ENCODE measurements at regions not wholly inside any gene's neighbourhood (a gene's known extent, or its start where the extent isn't known, plus 50 kb on each side); places are given as distances from the start of the nearest gene placed in this dataset.

- no peaks in the 10 kb centered on the region for H3K79me2 ChIP-seq (ENCODE audit: insufficient read depth, low read depth)
- no peak overlapping the region for H3K4me3 ChIP-seq (IDR thresholded peaks at IDR 0.05; ENCODE audit: insufficient read depth, low read depth, low read length)
- H4K20me1 ChIP-seq (ENCODE audit: insufficient read depth), result no peaks in the 10 kb centered on the region
- H3K27ac ChIP-seq, result no peak overlapping the region
- no peak overlapping the region for H2AFZ ChIP-seq (ENCODE audit: low read depth)
- no peak for TF ChIP-seq CTCF (conservative IDR thresholded peaks at IDR 0.05; ENCODE audit: low read depth, low read length)
- no peak overlapping the region for H3K4me2 ChIP-seq
- no peak overlapping the region for H3K9ac ChIP-seq
- no peaks in the 10 kb centered on the region for H3K36me3 ChIP-seq (ENCODE audit: insufficient read depth)
- peaks cover 12% of the 10 kb centered on the region for H3K4me1 ChIP-seq (ENCODE audit: low read depth, poor library complexity, severe bottlenecking)
- no peaks in the 10 kb centered on the region for H3K27me3 ChIP-seq (ENCODE audit: insufficient read depth, low read depth)
Observed at GRCh38 chr6:45784250-45784649, 231.4 kb downstream of the CLIC5 start.

GRCh38 chr6:45783716-45784115 is 231.9 kb downstream of the CLIC5 start:
- no peak overlapping the region for H3K4me2 ChIP-seq
- H3K9ac ChIP-seq, result no peak overlapping the region
- no peaks in the 10 kb centered on the region for H3K36me3 ChIP-seq (ENCODE audit: insufficient read depth)
- H3K4me1 ChIP-seq (ENCODE audit: low read depth, poor library complexity, severe bottlenecking), result peaks cover 12% of the 10 kb centered on the region
- H4K20me1 ChIP-seq (ENCODE audit: insufficient read depth), result no peaks in the 10 kb centered on the region
- H3K27me3 ChIP-seq (ENCODE audit: insufficient read depth, low read depth), result no peaks in the 10 kb centered on the region
- H3K4me3 ChIP-seq (IDR thresholded peaks at IDR 0.05; ENCODE audit: insufficient read depth, low read depth, low read length), result no peak overlapping the region
- no peak overlapping the region for H2AFZ ChIP-seq (ENCODE audit: low read depth)
- no peak overlapping the region for H3K27ac ChIP-seq
- H3K79me2 ChIP-seq (ENCODE audit: insufficient read depth, low read depth), result no peaks in the 10 kb centered on the region
- no peak for TF ChIP-seq CTCF (conservative IDR thresholded peaks at IDR 0.05; ENCODE audit: low read depth, low read length)

- Histone ChIP-seq H3K4me1 (ENCODE audit: low read depth, poor library complexity, severe bottlenecking) (peaks cover 12% of the 10 kb centered on the region), H3K4me3 (IDR thresholded peaks at IDR 0.05; ENCODE audit: insufficient read depth, low read depth, low read length) (no peak overlapping the region), H2AFZ (ENCODE audit: low read depth) (no peak overlapping the region), H3K27ac (no peak overlapping the region), H3K9ac (no peak overlapping the region), H3K36me3 (ENCODE audit: insufficient read depth) (no peaks in the 10 kb centered on the region), H3K27me3 (ENCODE audit: insufficient read depth, low read depth) (no peaks in the 10 kb centered on the region), H3K4me2 (no peak overlapping the region), H3K79me2 (ENCODE audit: insufficient read depth, low read depth) (no peaks in the 10 kb centered on the region), H4K20me1 (ENCODE audit: insufficient read depth) (no peaks in the 10 kb centered on the region)
- TF ChIP-seq CTCF (conservative IDR thresholded peaks at IDR 0.05; ENCODE audit: low read depth, low read length), result no peak
Observed at GRCh38 chr6:45781890-45782289, 233.8 kb downstream of the CLIC5 start.

- no peaks in the 10 kb centered on the region for H3K27me3 ChIP-seq (ENCODE audit: insufficient read depth, low read depth)
- peaks cover 12% of the 10 kb centered on the region for H3K4me1 ChIP-seq (ENCODE audit: low read depth, poor library complexity, severe bottlenecking)
- no peak overlapping the region for H3K9ac ChIP-seq
- H3K36me3 ChIP-seq (ENCODE audit: insufficient read depth), result no peaks in the 10 kb centered on the region
- H3K4me3 ChIP-seq (IDR thresholded peaks at IDR 0.05; ENCODE audit: insufficient read depth, low read depth, low read length), result no peak overlapping the region
- no peak overlapping the region for H2AFZ ChIP-seq (ENCODE audit: low read depth)
- H3K4me2 ChIP-seq, result peak overlapping the region; percentile 20; the same call in 1 of the 2 replicates
- no peaks in the 10 kb centered on the region for H3K79me2 ChIP-seq (ENCODE audit: insufficient read depth, low read depth)
- no peaks in the 10 kb centered on the region for H4K20me1 ChIP-seq (ENCODE audit: insufficient read depth)
- no peak for TF ChIP-seq CTCF (conservative IDR thresholded peaks at IDR 0.05; ENCODE audit: low read depth, low read length)
- no peak overlapping the region for H3K27ac ChIP-seq
Observed at GRCh38 chr6:45780523-45780922, 235.1 kb downstream of the CLIC5 start.
